HG03442 (cell line): ENCODE measurements at regions not wholly inside any gene's neighbourhood (a gene's known extent, or its start where the extent isn't known, plus 50 kb on each side); places are given as distances from the start of the nearest gene placed in this dataset.

Experiments
- ATAC-seq: cut with Tn5 transposase; IDR thresholded peaks from one replicate; pipeline ENCODE4 v1.9.1; 2021; ENCODE audit warnings: mild to moderate bottlenecking, moderate library complexity; ENCODE audit not compliant: unreplicated experiment

DNA sequence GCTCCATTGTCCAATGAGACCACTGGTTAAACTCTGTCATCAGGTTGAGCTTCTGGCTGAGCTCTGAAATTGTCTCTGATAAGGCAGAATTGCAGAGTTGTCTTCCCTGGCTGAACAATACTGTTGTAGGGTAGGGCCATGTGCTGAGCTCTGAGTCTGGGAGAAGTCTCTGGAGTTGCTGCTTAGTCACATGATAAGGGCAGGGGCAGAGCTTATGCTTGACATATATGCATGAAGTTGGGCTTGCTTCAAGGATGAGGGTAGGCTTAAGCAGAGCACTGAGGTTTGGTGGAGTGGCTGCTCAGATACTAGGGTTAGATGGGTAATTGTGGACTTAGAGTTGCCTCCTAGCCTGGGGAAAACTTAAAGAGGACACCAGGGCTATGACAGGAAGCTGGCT is 946.3 kb upstream of the MIR17HG start:
- no peak for ATAC-seq

DNA sequence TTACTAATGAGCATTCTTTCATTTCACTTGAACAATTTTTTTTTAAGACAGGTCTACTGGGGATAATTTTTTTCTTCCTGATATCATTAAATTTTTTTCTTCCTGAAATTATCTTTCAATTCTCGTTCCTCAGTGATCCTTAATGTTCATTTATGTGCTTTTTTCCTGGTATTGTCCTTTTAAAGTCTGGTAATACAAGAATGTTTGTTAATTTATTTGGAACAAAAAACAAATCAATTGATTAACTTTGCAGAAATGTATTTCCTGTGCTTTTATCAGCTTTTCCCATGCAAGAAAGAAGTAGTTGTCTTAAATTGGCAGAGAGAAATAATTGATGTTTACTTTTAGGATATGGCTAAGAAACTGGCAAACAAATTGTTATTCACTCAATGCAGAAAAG is 945.4 kb upstream of the MIR17HG start:
- ATAC-seq: no peak

DNA sequence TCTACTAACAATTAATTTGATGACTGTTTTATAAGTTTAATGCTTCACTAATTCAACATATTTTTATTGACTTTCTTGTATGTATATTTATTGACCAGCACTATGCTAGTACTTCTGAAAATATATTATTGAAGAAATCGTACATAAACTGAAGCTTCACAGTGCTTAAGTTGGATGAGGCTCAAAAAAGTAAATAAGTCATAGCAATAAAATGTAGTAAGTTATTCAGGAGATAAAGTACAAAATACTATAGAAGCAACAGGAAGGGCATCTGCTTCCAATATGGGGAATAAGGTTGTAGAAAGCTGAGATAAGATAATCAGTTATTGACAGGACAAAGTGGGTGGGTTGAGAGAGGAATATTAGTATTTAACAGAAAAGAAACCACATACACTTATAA is 944.9 kb upstream of the MIR17HG start:
- no peak for ATAC-seq

DNA sequence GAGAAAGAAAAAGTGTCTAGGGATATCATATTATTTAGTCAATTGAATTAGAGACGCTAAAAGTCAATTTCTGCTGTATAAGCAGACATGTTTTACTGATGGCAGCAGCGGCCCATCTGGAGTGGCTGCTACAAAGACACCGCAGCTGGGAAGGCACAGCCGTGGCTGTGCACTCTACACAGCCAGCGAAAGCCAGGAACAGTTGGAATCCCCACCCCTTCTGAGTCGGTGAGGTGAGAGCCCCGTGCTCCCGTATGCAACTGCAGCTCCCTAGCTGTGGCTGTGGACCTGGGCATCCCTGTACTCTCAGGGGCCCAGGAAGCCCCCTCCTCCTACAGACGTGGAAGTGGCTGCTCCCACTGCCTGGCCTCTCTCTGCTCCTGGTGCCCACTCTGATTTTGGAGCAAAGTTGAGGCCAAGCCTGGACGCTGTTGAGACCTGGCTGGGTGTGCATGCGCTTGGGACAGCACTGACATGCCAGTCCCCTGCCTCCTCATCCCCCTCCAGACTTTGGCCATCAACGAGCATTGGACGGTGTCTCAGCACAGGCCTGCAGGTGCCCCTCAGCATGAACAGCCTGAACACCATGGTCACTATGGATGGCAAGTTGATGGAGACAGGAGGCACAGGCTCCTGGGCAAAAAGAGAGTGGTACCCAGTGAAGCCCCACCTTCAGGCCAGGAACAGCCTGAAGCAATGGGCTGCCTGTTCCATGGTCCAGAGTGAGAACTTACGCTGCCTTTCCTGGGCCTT is 944.0 kb upstream of the MIR17HG start:
- no peak for ATAC-seq

DNA sequence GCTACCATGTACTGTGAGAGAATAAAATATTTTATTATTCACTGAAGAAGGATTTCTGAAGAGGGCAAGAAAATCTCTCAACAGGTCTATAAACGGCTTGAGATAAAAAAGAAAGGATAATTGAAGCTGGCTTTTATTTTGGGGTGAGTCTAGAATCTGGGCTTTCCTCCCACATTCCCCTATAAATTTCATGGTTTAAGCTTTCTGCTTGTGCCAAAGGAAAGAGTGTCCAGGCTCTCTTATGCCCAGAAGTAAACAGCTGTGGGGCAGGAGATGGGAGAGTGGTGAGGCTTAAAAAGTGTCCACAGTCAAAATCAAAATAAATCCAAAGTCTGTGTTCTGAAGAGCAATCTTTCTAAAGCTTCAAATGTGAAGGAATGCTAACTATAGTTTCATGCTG is 942.2 kb upstream of the MIR17HG start:
- no peak for ATAC-seq

DNA sequence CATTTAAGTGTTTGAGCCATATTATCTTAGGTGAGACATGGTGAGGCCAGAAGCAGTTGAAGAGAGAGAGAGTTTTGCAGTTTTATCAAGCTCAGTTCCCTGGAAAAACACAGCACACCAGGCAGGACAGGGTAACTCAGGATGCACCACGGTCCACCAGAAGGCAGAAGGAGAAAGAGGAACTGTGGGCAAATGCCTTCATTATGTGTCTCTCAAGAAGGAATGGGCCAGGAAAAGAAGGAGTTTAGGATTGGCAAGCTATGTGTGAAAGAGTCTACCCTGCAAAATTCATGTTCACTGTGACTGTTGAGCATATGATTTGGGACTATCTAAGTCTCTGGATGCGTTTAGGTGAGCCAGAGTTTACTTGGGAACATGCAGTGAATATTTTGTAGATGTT is 934.5 kb upstream of the MIR17HG start:
- ATAC-seq: no peak

DNA sequence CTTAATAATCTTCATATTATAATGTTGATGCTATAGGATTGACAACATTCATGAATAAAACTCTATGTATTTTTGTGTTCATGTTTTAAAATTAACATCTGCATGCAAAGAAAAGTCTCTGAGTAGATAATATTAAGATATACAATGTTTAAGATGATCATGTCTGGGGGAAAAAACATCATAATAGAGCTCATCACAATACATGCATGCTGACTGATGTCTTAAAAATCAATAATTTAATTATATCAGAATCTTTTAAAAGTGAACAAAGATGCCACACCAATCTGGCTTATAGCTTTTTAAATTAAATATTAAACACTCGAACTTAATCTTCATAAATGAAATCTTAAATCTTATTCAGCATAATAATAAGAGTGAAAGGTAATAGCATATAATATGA is 933.9 kb upstream of the MIR17HG start:
- ATAC-seq: no peak

DNA sequence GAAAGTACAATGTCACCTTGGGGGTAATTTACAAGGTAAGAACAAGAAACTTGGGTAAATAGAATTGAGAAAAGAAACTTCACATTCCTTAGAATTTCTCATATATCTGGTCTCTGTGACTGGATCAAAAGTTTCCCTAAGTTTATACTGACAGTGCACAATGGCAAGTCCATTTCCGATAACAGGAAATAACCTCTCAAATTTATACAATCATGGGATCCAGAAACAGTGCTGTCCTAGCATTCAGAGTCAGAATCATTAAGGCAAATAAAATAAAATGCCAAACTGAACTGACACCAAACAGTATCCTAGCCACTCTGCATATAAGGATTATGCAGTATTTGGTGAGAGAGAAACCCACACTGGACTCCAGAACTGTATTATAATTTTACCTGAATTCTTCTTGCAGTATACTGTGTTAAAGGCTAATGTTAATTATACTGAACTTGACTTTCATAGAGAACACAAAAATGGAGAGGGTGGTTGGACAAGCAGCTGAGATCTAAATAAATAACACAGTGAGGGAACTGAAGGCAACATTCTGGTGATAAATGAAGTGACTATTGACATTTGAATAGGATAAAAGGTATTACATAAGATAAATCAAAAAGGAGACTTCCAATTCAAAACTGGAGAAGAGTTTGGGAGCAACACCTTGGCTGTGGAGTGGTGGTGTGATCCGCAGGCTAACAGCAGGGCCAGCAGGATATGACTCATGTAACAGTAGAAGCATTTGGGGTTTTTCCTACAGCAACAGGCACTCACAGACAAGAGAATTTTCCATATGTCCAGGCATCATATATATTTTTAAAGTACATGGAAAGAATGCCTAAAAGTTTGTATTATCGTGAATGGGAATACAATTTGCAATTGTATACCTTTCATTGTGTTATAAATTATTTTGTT is 932.5 kb upstream of the MIR17HG start:
- no peak for ATAC-seq

DNA sequence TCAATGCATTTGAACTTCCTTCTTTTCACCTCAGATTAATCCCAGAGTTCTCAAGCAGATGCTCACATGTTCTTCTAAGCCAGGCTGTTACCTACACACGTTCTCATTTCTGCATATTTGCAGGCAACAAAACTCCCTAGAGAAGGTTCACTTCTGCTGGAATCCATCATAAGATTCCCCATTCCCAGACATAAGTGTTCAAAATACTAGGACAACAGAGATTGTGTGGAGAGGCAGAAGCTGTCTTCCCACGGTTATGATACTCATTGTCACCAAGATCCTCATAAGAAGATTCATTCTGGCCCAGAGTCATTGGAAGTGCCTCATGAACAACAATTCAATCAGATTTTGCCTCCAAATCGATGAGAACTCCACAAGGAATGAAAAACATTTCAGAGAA is 931.6 kb upstream of the MIR17HG start:
- no peak for ATAC-seq

DNA sequence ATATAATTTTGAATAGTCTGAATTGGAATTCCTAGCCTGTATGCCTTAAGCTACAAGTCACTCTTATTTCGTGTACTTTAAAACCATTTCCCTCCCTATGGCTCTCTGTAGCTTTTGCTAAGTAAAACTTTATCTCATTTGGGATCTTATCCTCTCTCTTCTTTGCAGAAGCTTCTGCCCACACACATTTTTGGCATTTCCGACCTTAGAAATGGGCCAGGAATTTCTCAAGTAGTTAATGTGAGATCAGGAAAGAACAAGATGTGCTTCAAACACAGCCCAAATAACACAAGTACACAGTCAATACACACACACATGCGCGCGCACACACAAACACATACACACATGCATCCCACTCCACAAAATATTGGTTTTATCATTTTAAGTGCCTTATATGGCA is 931.0 kb upstream of the MIR17HG start:
- no peak for ATAC-seq

DNA sequence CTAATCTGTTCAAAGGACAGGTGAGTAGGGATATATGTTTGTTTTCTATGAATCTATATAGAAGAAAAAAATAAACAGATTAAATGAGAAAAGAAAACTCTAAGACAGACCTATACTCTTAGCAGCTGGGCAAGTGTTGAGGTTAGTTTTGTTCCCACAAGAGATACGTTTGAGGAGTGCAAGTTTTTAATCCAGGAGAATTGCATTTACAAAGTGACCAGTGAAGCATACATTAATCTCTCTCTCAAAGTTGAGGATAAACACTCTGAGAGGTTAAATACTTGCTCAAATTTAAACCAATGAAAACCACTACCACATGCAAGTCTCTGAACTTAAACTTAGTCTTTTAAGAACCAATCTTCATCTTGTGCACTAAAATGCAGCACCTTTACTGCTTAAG is 930.5 kb upstream of the MIR17HG start:
- ATAC-seq: no peak

DNA sequence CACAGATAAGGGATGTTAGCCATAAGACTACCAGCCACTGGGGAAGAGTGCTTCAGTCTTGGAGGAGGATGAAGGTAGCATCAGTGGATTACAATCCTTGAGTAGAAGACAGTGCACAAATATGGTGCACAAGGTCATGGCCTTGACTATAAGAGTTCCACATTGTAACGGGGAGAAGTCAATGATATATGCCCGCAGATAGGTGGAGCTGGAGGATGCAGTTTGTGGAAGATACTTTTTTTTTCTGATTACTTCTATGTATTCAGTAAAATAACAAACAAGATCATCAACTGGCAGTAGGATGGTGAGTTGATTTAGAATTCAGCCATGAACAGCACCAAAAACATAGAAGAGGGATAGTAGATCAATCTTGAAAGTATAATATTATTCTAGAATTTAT is 926.8 kb upstream of the MIR17HG start:
- no peak for ATAC-seq

DNA sequence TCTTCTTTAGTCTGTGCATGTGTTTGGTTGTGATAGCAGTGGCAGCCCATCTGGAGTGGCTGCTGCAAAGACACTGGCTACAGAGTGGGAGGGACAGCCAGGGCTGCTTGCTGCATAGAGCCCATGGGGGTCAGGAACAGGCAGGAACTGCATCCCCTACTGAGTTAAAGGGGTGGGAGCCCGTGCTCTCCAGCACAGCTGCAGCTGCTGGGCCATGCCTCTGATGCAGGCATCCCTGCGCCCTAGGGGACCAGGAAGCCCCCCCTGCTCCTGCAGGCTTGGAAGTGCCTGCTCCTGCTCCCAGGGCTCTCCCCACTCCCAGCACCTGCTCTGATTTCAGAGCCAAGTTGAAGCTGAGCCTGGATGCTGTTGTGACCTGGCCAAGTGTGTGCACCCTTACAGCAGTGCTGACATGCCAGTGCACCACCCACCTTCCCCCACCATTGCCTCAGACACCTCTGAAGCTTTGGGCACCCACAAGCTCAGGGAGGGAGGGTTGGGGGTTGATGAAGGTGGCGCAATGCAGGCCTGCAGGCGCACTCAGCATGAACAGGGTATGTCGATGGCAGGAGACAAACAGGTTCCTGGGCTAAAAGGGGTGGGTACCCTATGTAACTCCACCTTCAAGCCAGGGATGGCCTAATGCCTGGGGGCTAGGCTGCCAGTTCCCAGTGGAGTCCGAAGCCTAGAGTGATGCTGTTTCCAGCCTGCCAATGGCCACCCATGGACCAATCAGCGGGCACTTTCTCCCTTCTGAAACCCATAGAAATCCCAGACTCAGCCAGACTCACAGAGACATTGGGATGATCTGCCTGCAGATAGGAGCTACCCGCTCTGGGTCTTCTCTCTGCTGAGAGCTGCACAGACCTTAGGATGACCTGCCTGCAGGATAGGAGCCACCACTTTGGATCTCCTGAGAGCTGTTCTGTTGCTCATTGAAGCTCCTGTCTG is 919.9 kb upstream of the MIR17HG start:
- ATAC-seq: no peak

DNA sequence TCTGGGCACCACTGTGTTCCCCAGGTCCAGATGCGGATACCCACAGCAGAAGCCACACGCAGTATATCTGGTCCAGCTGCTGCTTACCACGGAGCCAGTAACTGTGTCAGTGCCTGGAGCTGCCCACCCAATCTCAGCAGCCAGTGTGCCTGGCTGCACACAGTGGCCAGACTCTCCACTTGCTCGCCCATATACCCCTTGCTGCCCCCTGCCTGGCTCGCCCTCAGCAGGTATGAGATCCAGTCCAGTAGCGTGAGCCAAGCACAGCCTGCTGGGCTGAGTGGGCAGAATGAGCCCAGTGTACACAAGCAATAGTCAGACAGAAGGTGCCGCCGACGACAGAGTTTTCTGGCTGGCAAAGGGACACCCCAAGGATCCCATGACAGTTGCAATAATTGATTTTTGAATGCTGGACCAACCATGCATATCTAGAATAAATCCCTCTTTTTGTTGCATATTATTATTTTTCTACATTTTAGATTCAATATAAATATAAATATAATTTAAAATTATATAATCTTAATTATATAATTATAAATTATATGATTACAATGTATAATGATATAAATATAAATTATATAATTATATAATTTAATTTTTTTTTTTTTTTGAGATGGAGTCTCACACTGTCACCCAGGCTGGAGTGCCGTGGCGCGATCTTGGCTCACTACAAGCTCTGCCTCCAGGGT is 918.8 kb upstream of the MIR17HG start:
- no peak for ATAC-seq

DNA sequence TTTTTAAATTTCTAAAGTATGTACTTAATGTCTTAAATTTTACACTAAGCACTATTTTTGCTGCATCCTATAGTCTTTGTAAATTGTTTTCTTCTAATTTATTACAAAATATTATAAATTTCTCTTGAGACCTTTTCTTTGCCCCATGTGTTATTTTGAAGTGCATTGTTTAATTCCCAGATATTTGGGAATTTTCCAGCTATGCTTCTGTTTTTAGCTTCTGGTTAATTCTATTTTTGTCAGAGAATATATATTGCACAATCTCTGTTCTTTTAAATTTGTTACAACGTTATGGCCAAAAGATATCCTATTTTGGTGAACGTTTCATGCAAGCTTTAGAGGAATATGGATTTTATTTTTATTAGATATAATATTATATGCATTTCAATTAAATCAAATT is 917.4 kb upstream of the MIR17HG start:
- no peak for ATAC-seq

DNA sequence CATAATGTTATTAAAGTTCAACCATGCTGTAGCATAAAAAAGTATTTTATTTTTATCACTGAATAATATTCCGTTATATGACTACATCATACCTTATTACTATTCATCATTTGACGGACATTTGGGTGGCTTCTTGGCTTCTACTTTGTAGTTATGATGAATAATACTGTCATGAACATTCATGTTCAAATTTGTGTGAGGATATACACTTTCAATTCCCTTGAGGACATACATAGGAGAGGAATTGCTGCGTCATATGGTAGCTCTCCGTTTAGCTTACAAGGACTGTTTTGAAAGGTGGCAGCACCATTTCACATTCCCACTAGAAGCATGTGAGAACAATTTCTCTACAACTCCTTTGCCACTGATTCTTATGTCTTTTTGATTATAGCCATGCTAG is 910.8 kb upstream of the MIR17HG start:
- ATAC-seq: no peak

DNA sequence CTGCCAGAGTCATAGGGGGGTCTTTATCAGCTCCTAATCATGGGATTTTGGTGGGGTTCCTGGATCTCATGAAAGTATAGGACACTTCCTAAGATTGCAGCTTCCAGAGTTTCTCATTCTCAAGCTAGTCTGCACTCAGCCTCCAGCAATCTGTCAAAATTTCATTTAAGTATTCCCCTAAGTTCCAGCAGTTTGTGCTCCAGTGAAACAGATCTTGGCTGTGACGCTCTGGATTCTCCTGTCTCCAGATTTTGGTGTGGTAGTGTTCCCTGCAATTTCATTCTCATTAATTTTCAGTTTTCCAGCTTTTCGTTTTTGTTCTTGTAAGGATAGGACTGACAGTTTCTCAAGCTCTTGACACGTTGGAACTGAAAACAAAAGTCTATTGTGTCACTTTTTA is 908.9 kb upstream of the MIR17HG start:
- ATAC-seq: no peak

DNA sequence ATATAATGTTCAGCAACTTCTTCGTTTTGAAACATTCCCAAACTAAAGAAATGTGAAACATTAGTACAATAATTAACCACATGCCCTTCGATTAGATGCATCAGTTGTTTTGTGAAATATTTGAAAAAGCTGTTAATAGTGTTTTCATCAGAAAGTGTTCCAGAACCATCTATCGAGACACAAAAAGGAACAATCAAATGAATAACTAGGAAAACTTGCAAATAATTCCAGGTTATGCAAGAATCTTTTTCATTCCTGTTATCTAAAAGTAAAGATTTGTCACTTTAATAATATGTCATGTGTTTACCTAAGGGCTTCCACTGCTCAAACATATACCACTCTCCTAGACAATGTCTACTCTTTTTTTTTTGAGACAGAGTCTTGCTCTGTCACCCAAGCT is 904.2 kb upstream of the MIR17HG start:
- no peak for ATAC-seq

DNA sequence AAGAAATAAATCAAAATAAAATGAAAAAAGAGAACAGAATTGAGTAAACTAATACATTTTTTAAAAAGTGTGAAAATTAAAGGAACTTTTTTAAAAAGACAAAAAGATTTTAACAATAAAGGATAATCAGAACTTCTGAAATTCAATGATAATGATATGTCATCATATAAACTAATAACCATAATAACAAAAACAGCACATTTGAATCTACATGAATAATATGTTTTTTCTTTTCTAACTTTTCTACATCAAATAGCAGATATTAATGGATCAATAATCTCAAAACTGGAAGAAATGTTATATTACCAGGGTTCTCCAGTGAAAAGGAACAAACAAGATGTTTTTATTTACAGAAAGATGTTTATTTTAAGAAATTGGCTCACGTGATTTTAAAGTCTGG is 903.3 kb upstream of the MIR17HG start:
- no peak for ATAC-seq

DNA sequence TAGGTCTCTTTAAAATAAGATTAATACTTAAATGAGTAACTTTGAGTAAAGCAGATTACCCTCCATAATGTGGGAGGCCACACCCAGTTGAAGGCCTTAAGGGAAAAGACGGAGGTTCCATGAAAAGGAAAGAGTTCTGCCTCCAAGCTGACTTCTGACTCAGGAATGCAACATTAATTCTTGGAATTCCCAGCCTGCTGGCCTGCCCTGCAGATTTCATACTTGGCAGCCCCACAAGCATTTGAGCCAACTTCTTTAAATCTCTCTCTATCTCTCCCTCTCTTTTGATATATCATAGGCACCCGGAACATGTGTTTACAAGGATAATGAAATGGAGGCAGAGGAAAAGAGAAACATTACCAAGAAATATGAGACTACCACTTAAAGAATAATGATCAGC is 902.3 kb upstream of the MIR17HG start:
- ATAC-seq: no peak
